NCI-H1105 (cell line): ENCODE measurements at regions not wholly inside any gene's neighbourhood (a gene's known extent, or its start where the extent isn't known, plus 50 kb on each side); places are given as distances from the start of the nearest gene placed in this dataset.
A peak's percentile ranks its signal among the peaks of the same experiment; 100 is the strongest.

Source experiments
- DNase-seq: peaks from one replicate; lab custom pipeline; 2025; lab: John Stamatoyannopoulos, UW

- DNase-seq, result no peak
These were observed 1075.4 kb upstream of the ZEB2 start for GRCh38 chr2:145595296-145595695.

GRCh38 chr2:145593991-145594614 lies 1074.2 kb upstream of the ZEB2 start:
- no peak for DNase-seq

- no peak for DNase-seq
These were observed 1073.4 kb upstream of the ZEB2 start for GRCh38 chr2:145593280-145593679.

GRCh38 chr2:145592361-145592760 lies 1072.4 kb upstream of the ZEB2 start:
- no peak for DNase-seq

GRCh38 chr2:145591109-145591809 lies 1071.3 kb upstream of the ZEB2 start:
- DNase-seq, result no peak

DNA sequence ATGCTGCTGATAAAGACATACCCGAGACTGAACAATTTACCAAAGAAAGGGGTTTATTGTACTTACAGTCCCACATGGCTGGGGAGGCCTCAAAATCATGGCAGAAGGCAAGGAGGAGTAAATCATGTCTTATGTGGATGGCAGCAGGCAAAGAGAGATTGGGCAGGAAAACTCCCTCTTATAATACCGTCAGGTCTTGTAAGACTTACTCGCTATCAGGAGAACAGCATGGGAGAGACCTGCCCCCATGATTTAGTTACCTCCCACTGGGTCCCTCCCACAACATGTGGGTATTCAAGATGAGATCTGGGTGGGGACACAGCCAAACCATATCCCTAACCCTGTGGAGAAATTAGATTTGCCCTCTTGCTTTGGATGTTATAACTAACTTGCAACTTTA lies 1068.0 kb upstream of the ZEB2 start:
- DNase-seq, result no peak

GRCh38 chr2:145584353-145584752 lies 1064.4 kb upstream of the ZEB2 start:
- no peak for DNase-seq

- no peak for DNase-seq
These were observed 1053.7 kb upstream of the ZEB2 start for GRCh38 chr2:145573608-145574007.

- no peak for DNase-seq
These were observed 1052.3 kb upstream of the ZEB2 start for GRCh38 chr2:145572238-145572637.

DNA sequence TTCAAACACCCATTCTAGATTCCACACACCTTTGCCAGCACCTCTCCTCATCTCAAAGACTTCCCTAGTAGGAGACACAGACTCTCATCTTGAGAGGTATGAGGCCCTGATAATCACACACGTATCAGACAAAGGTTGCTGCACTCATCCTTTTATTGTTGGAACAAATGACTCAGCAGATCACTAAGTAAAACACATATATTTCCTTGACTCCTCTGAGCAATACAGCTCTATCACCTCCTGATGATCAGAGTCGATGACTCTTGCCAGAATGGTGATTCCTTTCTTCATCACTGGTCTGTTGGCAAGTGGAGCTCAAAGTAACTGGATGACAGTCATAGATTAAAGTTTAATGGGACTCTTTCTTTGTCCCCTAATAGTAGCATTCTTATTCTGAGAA lies 1049.2 kb upstream of the ZEB2 start:
- DNase-seq, result no peak

DNA sequence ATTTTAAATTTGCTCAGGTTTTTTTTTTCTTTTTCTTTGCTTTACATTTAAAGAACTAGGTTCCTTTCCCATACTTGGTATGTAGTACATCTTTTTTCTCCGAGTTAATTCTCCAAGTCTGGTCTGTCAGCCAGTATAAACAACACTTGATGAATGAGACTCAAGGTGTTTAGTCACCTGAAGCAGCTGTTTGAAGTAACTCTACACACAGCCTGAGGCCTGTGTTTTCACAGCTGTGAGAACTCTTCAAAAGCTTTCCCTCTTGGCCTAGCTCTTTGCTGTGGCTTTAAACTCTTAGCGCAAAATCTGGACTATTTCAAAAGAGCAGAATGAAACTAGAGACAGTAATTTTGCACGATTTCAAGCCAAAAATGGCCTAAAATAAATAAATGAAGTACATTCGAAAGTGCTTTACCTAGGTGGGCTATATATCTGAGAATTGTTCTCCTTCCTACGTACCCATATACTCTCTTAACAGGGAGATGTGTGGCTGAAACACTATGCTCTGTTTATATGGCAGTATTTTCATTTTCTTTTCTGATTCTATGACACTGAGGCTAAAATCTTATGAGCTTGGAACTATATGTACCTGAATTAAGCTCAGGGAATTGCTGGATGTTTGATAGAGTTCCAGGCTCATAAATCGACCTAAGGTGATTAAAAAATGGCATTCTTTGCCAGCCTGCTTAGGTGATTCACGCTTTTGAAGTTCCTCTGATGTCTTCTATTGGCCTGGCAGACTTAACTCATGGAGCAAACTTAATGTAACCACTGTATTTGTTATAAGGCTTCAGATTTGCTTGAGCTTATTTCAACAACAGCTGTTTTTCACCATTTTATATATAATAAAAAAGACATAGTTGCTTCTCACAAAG lies 1044.1 kb upstream of the ZEB2 start:
- DNase-seq, result peak; percentile 36

DNA sequence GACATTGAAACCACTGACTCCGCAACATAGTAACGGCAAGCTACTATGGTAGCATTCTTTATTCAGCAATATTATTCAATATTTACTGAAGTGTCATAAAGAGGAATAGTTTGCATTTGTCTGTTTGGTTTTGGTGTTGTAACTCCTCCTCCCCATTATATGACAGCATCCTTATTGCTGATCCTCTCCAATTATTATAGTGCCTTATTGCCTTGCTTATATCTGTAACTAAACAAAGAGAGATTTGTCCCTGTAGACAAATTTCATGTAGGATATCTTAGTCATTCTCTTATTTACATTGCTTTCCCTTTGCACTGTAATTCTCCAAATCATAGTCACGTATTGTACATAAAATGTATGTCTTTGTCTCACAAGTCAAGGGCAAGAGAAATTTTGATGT lies 1041.2 kb upstream of the ZEB2 start:
- no peak for DNase-seq

- DNase-seq, result no peak
These were observed 1038.9 kb upstream of the ZEB2 start for GRCh38 chr2:145558617-145559350.

GRCh38 chr2:145555360-145555759 lies 1035.4 kb upstream of the ZEB2 start:
- DNase-seq, result no peak

DNA sequence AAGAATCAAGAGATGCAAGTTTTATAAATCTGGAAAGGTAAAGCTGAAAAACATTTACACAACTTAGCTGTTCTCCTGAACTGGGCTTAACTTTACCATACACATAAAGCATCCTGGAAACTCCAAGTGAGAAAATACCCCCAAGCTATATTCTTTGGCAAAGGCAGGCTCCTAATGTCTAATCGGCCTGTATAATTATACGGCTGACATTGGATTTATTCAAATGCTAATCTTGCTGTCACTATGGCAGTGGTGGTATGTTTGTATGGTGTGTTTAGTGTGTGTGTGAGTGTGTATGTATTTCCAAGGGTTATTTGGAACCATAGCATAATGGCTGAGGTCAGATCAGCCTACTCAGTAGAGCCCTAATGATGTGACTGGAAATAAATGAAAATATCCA lies 1031.8 kb upstream of the ZEB2 start:
- no peak for DNase-seq

DNA sequence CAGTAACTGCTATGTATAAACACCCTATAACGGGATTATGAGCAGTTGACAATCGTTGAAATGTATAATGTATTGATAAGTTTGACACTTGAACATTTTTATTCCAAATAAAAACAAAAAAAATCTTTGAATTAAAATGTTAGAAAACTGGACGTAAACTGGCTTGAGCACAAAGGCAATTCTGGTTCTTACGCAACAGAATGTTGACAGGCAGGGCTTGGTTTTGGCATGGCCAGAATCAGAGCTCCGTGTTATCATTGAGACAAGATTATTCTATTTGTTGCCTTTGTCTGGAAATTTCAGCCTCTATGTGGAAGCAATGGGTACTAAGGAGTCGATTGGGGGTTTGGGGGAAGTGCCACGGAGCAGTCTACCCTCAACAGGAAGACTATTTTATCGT lies 1028.6 kb upstream of the ZEB2 start:
- DNase-seq, result no peak

DNA sequence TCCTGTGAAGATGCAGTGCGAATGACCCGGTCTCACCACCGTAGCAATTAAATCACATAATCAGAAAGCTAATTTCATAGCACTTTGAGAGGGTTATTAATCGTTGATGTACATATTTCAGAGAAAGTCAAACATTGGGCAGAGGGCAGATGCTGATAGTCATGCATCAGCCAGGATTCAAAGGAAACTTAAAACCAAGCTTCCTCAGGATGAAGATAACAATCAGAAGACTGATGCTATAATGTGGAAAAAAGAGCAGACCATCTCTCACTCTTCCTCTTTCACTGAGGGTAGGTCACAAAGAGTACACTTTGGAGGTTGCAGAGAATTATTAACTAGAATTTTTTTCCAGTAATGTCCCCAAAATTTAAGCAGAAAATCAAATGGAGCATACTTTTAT lies 1027.7 kb upstream of the ZEB2 start:
- DNase-seq, result no peak

GRCh38 chr2:145546091-145546490 lies 1026.2 kb upstream of the ZEB2 start:
- DNase-seq, result no peak

- no peak for DNase-seq
These were observed 1023.9 kb upstream of the ZEB2 start for GRCh38 chr2:145543856-145544255.

GRCh38 chr2:145543155-145543554 lies 1023.2 kb upstream of the ZEB2 start:
- no peak for DNase-seq

DNA sequence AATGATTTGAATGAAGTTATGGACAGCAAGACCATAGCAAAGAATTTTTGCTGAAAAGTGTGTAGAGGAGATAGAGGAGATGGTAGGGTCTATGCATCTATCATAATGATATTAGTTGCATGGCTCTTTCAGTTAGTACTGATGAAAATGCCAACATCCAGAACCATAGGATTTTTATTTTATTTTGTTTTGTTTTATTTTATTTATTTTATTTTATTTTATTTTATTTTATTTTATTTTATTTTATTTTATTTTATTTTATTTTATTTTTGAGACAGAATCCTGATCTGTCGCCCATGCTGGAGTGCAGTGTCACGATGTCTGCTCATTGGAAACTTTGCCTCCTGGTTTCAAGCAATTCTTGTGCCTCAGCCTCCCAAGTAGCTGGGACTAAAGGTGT lies 1021.1 kb upstream of the ZEB2 start:
- no peak for DNase-seq

- no peak for DNase-seq
These were observed 1018.9 kb upstream of the ZEB2 start for GRCh38 chr2:145538661-145539350.
